ENCODE measurements at regions not wholly inside any gene's neighbourhood (a gene's known extent, or its start where the extent isn't known, plus 50 kb on each side); places are given as distances from the start of the nearest gene placed in this dataset.

DNA sequence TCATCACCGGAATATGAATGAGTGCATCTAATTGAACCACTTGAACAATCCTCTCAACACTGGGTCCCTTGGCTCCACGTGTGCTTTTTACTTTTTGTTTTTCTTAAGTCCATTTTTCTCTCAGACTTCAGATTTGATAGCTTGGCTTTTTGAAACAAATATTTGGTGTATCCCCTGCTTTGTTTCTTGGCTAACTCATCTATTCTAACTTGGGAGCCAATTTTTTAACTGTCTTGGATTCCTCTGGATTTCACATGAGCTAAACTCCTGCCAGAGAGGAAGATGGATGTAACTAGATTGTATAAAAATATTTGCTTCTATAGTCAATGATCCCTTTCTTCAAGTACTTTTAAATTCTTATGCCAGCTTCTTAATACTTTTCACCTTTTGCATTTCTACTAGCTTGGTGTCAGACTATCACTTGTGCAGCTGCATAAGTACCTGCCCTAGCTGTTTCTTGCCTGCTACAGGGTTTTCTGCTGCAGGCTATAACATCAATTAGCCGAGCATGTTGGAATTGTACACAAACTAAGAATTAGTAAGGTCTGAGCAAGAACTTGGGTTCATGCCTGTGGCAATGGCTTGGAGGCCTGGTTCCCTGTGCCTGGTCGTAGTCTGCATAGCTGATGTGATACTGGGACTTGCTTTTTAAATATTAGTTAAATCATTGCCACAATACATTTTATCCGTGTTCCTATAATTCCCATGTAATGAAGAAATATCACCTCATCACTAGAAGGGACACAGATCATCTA lies 281.5 kb downstream of the EN1 start:
- Histone ChIP-seq H3K36me3 (no peaks in the 10 kb centered on the region), H3K9me3 (no peaks in the 10 kb centered on the region), H3K4me1 (no peaks in the 10 kb centered on the region), H3K27me3 (no peaks in the 10 kb centered on the region), H3K27ac (no peak overlapping the region), H3K4me3 (no peak overlapping the region)
- DNase-seq, result no peak
- ATAC-seq, result no peak
- intact Hi-C loops (cut with DNase I; ENCODE audit: low total_unique reads) (no loop called here), in situ Hi-C loops (cut with MboI; ENCODE audit: low sequenced_read_pairs in 4 of 4) (no loop called here)
- TF ChIP-seq, protein P1, sequence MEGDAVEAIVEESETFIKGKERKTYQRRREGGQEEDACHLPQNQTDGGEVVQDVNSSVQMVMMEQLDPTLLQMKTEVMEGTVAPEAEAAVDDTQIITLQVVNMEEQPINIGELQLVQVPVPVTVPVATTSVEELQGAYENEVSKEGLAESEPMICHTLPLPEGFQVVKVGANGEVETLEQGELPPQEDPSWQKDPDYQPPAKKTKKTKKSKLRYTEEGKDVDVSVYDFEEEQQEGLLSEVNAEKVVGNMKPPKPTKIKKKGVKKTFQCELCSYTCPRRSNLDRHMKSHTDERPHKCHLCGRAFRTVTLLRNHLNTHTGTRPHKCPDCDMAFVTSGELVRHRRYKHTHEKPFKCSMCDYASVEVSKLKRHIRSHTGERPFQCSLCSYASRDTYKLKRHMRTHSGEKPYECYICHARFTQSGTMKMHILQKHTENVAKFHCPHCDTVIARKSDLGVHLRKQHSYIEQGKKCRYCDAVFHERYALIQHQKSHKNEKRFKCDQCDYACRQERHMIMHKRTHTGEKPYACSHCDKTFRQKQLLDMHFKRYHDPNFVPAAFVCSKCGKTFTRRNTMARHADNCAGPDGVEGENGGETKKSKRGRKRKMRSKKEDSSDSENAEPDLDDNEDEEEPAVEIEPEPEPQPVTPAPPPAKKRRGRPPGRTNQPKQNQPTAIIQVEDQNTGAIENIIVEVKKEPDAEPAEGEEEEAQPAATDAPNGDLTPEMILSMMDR (IDR thresholded peaks at IDR 0.05 in 4 of 5, conservative IDR thresholded peaks at IDR 0.05 in 1 of 5), result no peak
- TF ChIP-seq POLR2A (IDR thresholded peaks at IDR 0.05), result no peak

DNA sequence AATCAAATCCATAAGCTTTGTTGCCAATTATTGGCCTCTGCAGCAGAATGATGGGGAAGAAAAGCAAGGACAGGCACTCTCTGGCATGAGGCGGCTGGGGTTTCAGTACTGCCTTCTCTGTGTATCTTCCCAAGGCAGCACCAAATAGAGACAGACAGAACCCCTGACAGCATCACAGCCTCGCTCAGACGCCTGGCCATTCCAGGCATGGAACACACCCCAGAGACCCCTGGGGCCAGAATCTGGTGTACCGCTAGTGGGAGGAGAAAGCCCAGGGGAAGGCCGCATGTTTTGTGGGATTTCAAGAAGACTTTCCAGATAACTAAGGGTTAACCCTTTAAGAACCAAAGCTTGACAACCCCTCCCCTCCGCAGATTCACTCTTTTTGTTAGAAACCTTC lies 282.1 kb downstream of the EN1 start:
- DNase-seq (no peak), ATAC-seq (no peak)
- Histone ChIP-seq H3K9me3 (no peaks in the 10 kb centered on the region), H3K4me3 (no peak overlapping the region), H3K4me1 (no peaks in the 10 kb centered on the region), H3K27me3 (no peaks in the 10 kb centered on the region), H3K36me3 (no peaks in the 10 kb centered on the region), H3K27ac (no peak overlapping the region)
- intact Hi-C loops (cut with DNase I; ENCODE audit: low total_unique reads), result no loop called here
- TF ChIP-seq, protein P1 (IDR thresholded peaks at IDR 0.05 in 4 of 5, conservative IDR thresholded peaks at IDR 0.05 in 1 of 5), result no peak
- TF ChIP-seq POLR2A (IDR thresholded peaks at IDR 0.05), result no peak
- in situ Hi-C loops (cut with MboI; ENCODE audit: low sequenced_read_pairs in 4 of 4), result no loop called here

DNA sequence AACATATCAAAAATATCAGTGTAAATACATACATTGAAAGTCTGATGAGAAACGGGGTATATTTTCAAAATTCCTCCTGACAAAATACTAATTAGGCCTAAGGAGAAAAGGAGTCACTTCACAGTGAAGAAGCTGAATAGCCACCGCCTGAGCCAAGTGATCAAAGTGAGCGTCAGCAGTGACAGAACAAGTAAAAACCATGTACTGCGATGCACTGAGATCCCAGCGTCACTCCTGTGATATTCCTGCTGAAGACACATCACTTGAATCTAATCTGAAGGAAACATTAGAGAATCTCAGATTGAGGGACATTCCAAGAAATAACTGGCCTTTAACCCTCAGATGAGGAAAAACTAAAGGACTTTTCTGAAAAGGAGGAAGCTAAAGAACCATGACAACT lies 285.3 kb downstream of the EN1 start:
- intact Hi-C loops (cut with DNase I; ENCODE audit: low total_unique reads), result no loop called here
- DNase-seq, result no peak
- TF ChIP-seq, protein P1 (IDR thresholded peaks at IDR 0.05 in 4 of 5, conservative IDR thresholded peaks at IDR 0.05 in 1 of 5), result no peak
- no peak for TF ChIP-seq POLR2A (IDR thresholded peaks at IDR 0.05)
- no peaks in the 10 kb centered on the region for H3K9me3 ChIP-seq
- H3K4me1 ChIP-seq, result no peaks in the 10 kb centered on the region
- ATAC-seq, result no peak
- no peak overlapping the region for H3K27ac ChIP-seq
- H3K36me3 ChIP-seq, result no peaks in the 10 kb centered on the region
- in situ Hi-C loops (cut with MboI; ENCODE audit: low sequenced_read_pairs in 4 of 4), result no loop called here
- H3K27me3 ChIP-seq, result no peaks in the 10 kb centered on the region
- no peak overlapping the region for H3K4me3 ChIP-seq

DNA sequence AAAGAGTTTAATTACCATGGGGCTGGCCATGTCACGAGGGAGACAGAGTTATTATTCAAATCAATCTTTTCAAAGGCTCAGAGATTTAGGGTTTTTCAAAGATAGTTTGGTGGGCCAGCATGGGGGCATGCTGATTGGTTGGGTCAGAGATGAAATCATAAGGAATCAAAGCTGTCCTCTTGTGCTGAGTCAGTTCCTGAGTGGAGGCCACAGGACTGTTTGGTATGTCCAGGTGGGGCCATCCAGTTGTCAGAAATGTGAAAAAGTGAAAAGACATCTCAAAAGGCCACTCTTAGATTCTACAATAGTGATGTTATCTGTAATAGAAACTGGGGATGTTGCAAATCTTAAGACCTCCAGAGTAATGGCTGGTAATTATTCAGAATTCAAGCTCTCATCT lies 288.6 kb downstream of the EN1 start:
- Histone ChIP-seq H3K9me3 (no peaks in the 10 kb centered on the region), H3K27ac (no peak overlapping the region), H3K4me1 (no peaks in the 10 kb centered on the region), H3K36me3 (no peaks in the 10 kb centered on the region), H3K27me3 (no peaks in the 10 kb centered on the region), H3K4me3 (no peak overlapping the region)
- intact Hi-C loops (cut with DNase I; ENCODE audit: low total_unique reads), result no loop called here
- no peak for TF ChIP-seq POLR2A (IDR thresholded peaks at IDR 0.05)
- TF ChIP-seq, protein P1 (IDR thresholded peaks at IDR 0.05 in 4 of 5, conservative IDR thresholded peaks at IDR 0.05 in 1 of 5), result no peak
- ATAC-seq, result no peak
- in situ Hi-C loops (cut with MboI; ENCODE audit: low sequenced_read_pairs in 4 of 4), result no loop called here
- DNase-seq, result no peak

DNA sequence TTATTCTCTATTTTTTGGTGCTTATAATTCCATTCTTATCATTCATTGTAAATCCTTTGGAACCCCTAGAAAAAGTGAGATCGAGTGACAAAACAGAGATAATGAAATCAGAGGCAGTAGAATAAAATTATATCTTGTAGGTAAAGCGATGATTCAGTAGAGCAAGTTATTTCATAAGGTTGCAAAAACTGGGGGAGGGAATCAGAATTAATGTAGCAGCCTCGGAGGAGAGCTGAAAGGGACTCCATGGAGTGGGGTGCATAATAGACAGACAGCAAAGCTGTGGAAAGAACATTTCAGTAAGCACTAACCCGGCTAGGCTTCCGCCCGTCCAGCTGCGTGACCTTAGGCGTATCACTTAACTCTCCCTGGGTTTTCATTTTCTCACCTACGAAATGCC lies 289.7 kb downstream of the EN1 start:
- ATAC-seq (no peak), DNase-seq (no peak)
- in situ Hi-C loops (cut with MboI; ENCODE audit: low sequenced_read_pairs in 4 of 4) (no loop called here), intact Hi-C loops (cut with DNase I; ENCODE audit: low total_unique reads) (no loop called here)
- TF ChIP-seq POLR2A (IDR thresholded peaks at IDR 0.05), result no peak
- TF ChIP-seq, protein P1 (IDR thresholded peaks at IDR 0.05 in 4 of 5, conservative IDR thresholded peaks at IDR 0.05 in 1 of 5), result no peak
- H3K4me3 ChIP-seq, result no peak overlapping the region
- no peaks in the 10 kb centered on the region for H3K36me3 ChIP-seq
- no peaks in the 10 kb centered on the region for H3K4me1 ChIP-seq
- no peaks in the 10 kb centered on the region for H3K27me3 ChIP-seq
- H3K27ac ChIP-seq, result no peak overlapping the region
- H3K9me3 ChIP-seq, result no peaks in the 10 kb centered on the region
